Transverse colon (tissue), 4 donors: ENCODE measurements at regions not wholly inside any gene's neighbourhood (a gene's known extent, or its start where the extent isn't known, plus 50 kb on each side); places are given as distances from the start of the nearest gene placed in this dataset.

ENCODE experiments used
- DNase-seq: peaks from one replicate; pipeline ENCODE4 v3.0.0-alpha.2; 2019
- H3K27ac ChIP-seq, 4 donors: fragments of 200-600 bp; sonication (generic); 2 replicates each; pipeline ENCODE4 v1.5.1; 2016 to 2018; ENCODE audit warnings: inconsistent platforms in 4 of 4
- H3K27me3 ChIP-seq: fragments of 200-600 bp; sonication (generic); 2 replicates; pipeline ENCODE4 v1.5.1; 2017; ENCODE audit warnings: inconsistent platforms
- H3K36me3 ChIP-seq, 4 donors: fragments of 200-600 bp; sonication (generic); 2 replicates each; pipeline ENCODE4 v1.5.1; 2017 to 2019; ENCODE audit warnings: inconsistent platforms in 4 of 4
- H3K4me1 ChIP-seq, 4 donors: fragments of 200-600 bp; sonication (generic); 2 replicates each; pipeline ENCODE4 v1.5.1; 2017 to 2020; ENCODE audit warnings: inconsistent platforms in 4 of 4
- H3K4me3 ChIP-seq, 4 donors: fragments of 200-600 bp; sonication (generic); 1 replicate in 1 of 4; 2 replicates in 3 of 4; pipeline versions ENCODE4 v1.5.1 to v1.6.1; 2017 to 2019; ENCODE audit warnings: inconsistent platforms in 4 of 4
- H3K9me3 ChIP-seq, 2 donors: fragments of 200-600 bp; sonication (generic); 2 replicates each; pipeline ENCODE4 v1.5.1; 2017 to 2019; ENCODE audit warnings: inconsistent platforms in 2 of 2
- CTCF ChIP-seq, 5 experiments: fragments of 200-600 bp in 3 of 5; fragments of 450-650 bp in 2 of 5; sonication (generic) in 3 of 5; IDR thresholded peaks; 1 replicate in 2 of 5; 2 replicates in 3 of 5; pipeline ENCODE4 v1.5.1; 2016 to 2017; ENCODE audit warnings: antibody characterized with exemption in 5 of 5, inconsistent platforms in 3 of 5, mild to moderate bottlenecking in 2 of 5, moderate library complexity in 1 of 5
- EP300 ChIP-seq: sonication (generic); formaldehyde crosslinking; IDR thresholded peaks from one replicate; pipeline ENCODE4 v1.6.1; 2017; ENCODE audit warnings: antibody characterized with exemption, low read depth
- POLR2A ChIP-seq: fragments of 450-650 bp; IDR thresholded peaks from one replicate; pipeline ENCODE4 v1.6.1; 2016; ENCODE audit warnings: antibody characterized with exemption, mild to moderate bottlenecking, moderate library complexity
- POLR2AphosphoS5 ChIP-seq, 3 donors: sonication (generic); formaldehyde crosslinking; IDR thresholded peaks; one replicate each; pipeline ENCODE4 v1.6.1; 2016; ENCODE audit warnings: antibody characterized with exemption in 3 of 3
- WGBS, 2 donors: methylation state at CpG; one replicate each; pipeline ENCODE4 v1.1.5; 2018; ENCODE audit warnings: low coverage in 1 of 2; 5-methylcytosine and 5-hydroxymethylcytosine counted together
- in situ Hi-C, 4 donors: fragments of 200-750 bp; cut with MboI; loops; one replicate each; pipeline versions ENCODE4 v1.15.0 to v1.15.1; 2017; ENCODE audit warnings: low sequenced_read_pairs in 3 of 4, low pct_ligation_motif_present in 1 of 4, low pct_unique_long_range_greater_than_20kb in 1 of 4
- intact Hi-C: fragments of 100-400 bp; cut with DNase I; formaldehyde crosslinking; loops from one replicate; pipeline ENCODE4 v1.15.1; 2023; ENCODE audit warnings: low total_unique reads

GRCh38 chr5:98497418-98497817, 276.0 kb upstream of the RGMB start:
- Histone ChIP-seq H3K27me3 (no peaks in the 10 kb centered on the region), H3K27ac (peak overlapping the region in 2 of 4 donors; percentile 20 to 28), H3K4me3 (no peak overlapping the region), H3K9me3 (peaks cover 0 to 3% of the 10 kb centered on the region in 2 donors), H3K36me3 (no peaks in the 10 kb centered on the region), H3K4me1 (peaks cover 0 to 27% (median 16%) of the 10 kb centered on the region in 4 donors)
- in situ Hi-C loops (no loop called here), intact Hi-C loops (no loop called here)
- 11 to 32% methylated on average over 1 of the region's 1 CpG for WGBS, 2 donors
- DNase-seq = no peak
- TF ChIP-seq POLR2AphosphoS5 (IDR thresholded peaks at IDR 0.05) (no peak), POLR2A (no peak), EP300 (no peak), CTCF (IDR thresholded peaks at IDR 0.05) (no peak)

DNA sequence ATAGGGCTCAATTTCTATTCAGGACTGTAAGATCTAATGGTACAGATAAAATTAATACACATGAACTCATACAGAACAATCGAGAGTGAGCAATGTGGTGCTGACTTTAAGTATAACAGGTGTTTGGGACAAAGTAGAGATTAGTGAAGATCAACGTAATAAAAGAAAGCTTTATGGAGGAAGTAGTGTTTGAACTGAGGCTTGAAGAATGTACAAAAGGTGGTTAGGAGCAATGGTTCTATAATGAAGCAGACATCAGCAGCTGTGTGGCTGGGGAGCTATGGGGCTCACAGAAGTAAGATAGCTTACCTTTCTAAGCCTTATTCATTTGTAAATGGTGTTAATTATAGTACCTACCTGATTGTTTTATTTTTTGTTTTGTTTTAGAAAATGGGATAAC, 275.4 kb upstream of the RGMB start:
- peaks cover 0 to 27% (median 16%) of the 10 kb centered on the region in 4 donors for H3K4me1 ChIP-seq
- intact Hi-C loops (no loop called here), in situ Hi-C loops (no loop called here)
- H3K36me3 ChIP-seq = no peaks in the 10 kb centered on the region
- H3K9me3 ChIP-seq = peaks cover 0 to 3% of the 10 kb centered on the region in 2 donors
- TF ChIP-seq POLR2A (no peak), POLR2AphosphoS5 (IDR thresholded peaks at IDR 0.05) (peak in 1 of 3 donors; percentile 26)
- peak overlapping the region in 3 of 4 donors; percentile 20 to 50 (median 28) for H3K27ac ChIP-seq
- DNase-seq = no peak
- no peaks in the 10 kb centered on the region for H3K27me3 ChIP-seq
- WGBS, 2 donors = 32 to 57% methylated on average over 2 of the region's 2 CpGs
- H3K4me3 ChIP-seq = no peak overlapping the region

- in situ Hi-C loops = no loop called here
Measured at GRCh38 chr5:98499892-98500291, 273.6 kb upstream of the RGMB start.

GRCh38 chr5:98500811-98501210, 272.7 kb upstream of the RGMB start:
- no peaks in the 10 kb centered on the region for H3K36me3 ChIP-seq
- no peak overlapping the region for H3K4me3 ChIP-seq
- H3K27ac ChIP-seq = peak overlapping the region in 2 of 4 donors; percentile 40 to 48
- intact Hi-C loops (no loop called here), in situ Hi-C loops (no loop called here)
- 43 to 64% methylated on average over 3 of the region's 3 CpGs for WGBS, 2 donors
- no peaks in the 10 kb centered on the region for H3K9me3 ChIP-seq
- H3K4me1 ChIP-seq = peaks cover 0 to 29% (median 16%) of the 10 kb centered on the region in 4 donors
- DNase-seq = no peak
- TF ChIP-seq POLR2A (no peak), POLR2AphosphoS5 (IDR thresholded peaks at IDR 0.05) (no peak)
- H3K27me3 ChIP-seq = no peaks in the 10 kb centered on the region

More at GRCh38 chr5:98499892-98500291, 273.6 kb upstream of the RGMB start:
- H3K36me3 ChIP-seq = no peaks in the 10 kb centered on the region
- WGBS, 2 donors = 23 to 27% methylated on average over 1 of the region's 1 CpG
- H3K27ac ChIP-seq = peak overlapping the region in 1 of 4 donors; percentile 48
- no peak for DNase-seq
- intact Hi-C loops = no loop called here
- TF ChIP-seq EP300 (no peak), POLR2A (no peak), CTCF (IDR thresholded peaks at IDR 0.05) (no peak), POLR2AphosphoS5 (IDR thresholded peaks at IDR 0.05) (no peak)
- peaks cover 0 to 28% (median 16%) of the 10 kb centered on the region in 4 donors for H3K4me1 ChIP-seq
- no peaks in the 10 kb centered on the region for H3K9me3 ChIP-seq
- no peaks in the 10 kb centered on the region for H3K27me3 ChIP-seq
- no peak overlapping the region for H3K4me3 ChIP-seq

GRCh38 chr5:98503616-98504015, 269.8 kb upstream of the RGMB start:
- Histone ChIP-seq H3K4me3 (no peak overlapping the region), H3K27me3 (no peaks in the 10 kb centered on the region), H3K36me3 (no peaks in the 10 kb centered on the region), H3K4me1 (peaks cover 0 to 16% (median 8%) of the 10 kb centered on the region in 4 donors), H3K27ac (peak overlapping the region in 3 of 4 donors; percentile 41 to 54 (median 52)), H3K9me3 (no peaks in the 10 kb centered on the region)
- intact Hi-C loops (no loop called here), in situ Hi-C loops (no loop called here)
- DNase-seq = no peak
- 28 to 45% methylated on average over 2 of the region's 2 CpGs for WGBS, 2 donors
- no peak for TF ChIP-seq CTCF (IDR thresholded peaks at IDR 0.05)
